AG04450 (cell line): ENCODE measurements at regions not wholly inside any gene's neighbourhood (a gene's known extent, or its start where the extent isn't known, plus 50 kb on each side); places are given as distances from the start of the nearest gene placed in this dataset.
"Not testable (repeated sequence)": the region's sequence is repeated elsewhere in the genome, so short reads cannot be mapped to it uniquely, and the experiment has no call there.

Source experiments
- CTCF ChIA-PET: fragments of 300-600, 350-600 bp; formaldehyde crosslinking; extraction: SDS; loops from one replicate; lab custom pipeline; 2022; ENCODE audit warnings: antibody characterized with exemption, inconsistent platforms; lab: Charles Lee
- POLR2A ChIA-PET: fragments of 350-600 bp; formaldehyde crosslinking; extraction: SDS; loops from one replicate; lab custom pipeline; 2021; ENCODE audit warnings: antibody characterized with exemption, inconsistent platforms; lab: Yijun Ruan, JAX
- DNase-seq: peaks from one replicate; pipeline ENCODE4 v3.0.0-alpha.2; 2011; ENCODE audit warnings: low read depth, low spot score
- H3K27ac ChIP-seq: one replicate; pipeline ENCODE4 v1.5.1; 2012; ENCODE audit warnings: low read depth, low read length, control low read depth
- H3K27me3 ChIP-seq: one replicate; pipeline ENCODE4 v1.6.0; 2012; ENCODE audit warnings: low read length; ENCODE audit not compliant: control insufficient read depth, insufficient read depth
- H3K4me3 ChIP-seq: 2 replicates; pipeline ENCODE4 v1.5.1; 2011; ENCODE audit warnings: mild to moderate bottlenecking, low read depth, low read length, control low read depth
- H3K9me3 ChIP-seq: 2 replicates; pipeline ENCODE4 v1.5.1; 2012; ENCODE audit warnings: low read length; ENCODE audit not compliant: control insufficient read depth, insufficient read depth
- CTCF ChIP-seq: IDR thresholded peaks from 2 replicates; pipeline ENCODE4 v1.5.1; 2011; ENCODE audit warnings: low read depth, low read length, control low read depth, inconsistent platforms

DNA sequence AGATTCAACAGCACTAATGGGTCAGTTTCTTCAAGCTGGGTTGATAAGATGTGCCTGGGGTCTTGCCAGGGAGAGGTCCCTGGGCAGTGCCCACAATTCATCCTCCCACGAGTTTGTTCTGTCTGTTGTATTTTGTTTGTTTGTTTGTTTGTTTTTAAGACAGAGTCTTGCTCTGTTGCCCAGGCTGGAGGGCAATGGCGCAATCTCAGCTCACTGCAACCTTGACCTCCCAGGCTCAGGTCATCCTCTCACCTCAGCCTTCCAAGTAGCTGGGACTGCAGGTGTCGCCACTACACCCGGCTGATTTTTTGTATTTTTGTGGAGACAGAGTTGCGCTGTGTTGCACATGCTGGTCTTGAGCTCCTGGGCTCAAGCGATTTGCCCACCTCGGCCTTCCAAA, 120.1 kb downstream of the NUFIP1 start:
- ChIA-PET CTCF (no interaction called here), POLR2A (no interaction called here)
- peaks cover 2% of the 10 kb centered on the region for H3K9me3 ChIP-seq
- H3K4me3 ChIP-seq, result no peak overlapping the region
- no peak for TF ChIP-seq CTCF
- H3K27ac ChIP-seq, result no peak overlapping the region
- H3K27me3 ChIP-seq, result no peaks in the 10 kb centered on the region
- no peak for DNase-seq

- ChIA-PET CTCF (no interaction called here), POLR2A (no interaction called here)
- DNase-seq, result no peak
- Histone ChIP-seq H3K4me3 (no peak overlapping the region), H3K27me3 (no peaks in the 10 kb centered on the region), H3K27ac (no peak overlapping the region), H3K9me3 (peaks cover 2% of the 10 kb centered on the region)
- TF ChIP-seq CTCF, result no peak
These were observed 120.9 kb downstream of the NUFIP1 start for GRCh38 chr13:44868397-44868796.

DNA sequence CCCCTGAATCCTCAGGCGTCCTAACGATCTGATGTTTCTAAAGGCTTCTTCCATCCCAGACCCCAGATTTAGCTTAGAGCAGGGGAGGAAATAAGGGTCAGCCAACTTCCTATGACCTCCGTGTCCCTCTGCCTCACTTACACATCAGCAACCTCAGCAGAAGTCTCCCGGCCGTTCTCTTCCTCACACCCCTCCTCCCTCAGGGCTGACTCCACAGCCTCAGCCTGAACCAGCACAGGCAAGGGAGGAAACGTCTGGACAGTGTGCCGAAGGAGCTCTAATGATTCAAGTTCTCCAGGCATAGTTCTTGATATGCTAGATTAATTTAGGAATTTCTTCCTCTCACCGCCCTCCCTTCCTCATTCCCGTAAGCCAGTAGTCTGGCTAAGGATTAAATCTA, 121.4 kb downstream of the NUFIP1 start:
- no peak overlapping the region for H3K4me3 ChIP-seq
- CTCF ChIA-PET, result no interaction called here
- POLR2A ChIA-PET, result no interaction called here
- no peak for TF ChIP-seq CTCF
- H3K27me3 ChIP-seq, result no peaks in the 10 kb centered on the region
- no peak for DNase-seq
- peaks cover 2% of the 10 kb centered on the region for H3K9me3 ChIP-seq
- H3K27ac ChIP-seq, result no peak overlapping the region

DNA sequence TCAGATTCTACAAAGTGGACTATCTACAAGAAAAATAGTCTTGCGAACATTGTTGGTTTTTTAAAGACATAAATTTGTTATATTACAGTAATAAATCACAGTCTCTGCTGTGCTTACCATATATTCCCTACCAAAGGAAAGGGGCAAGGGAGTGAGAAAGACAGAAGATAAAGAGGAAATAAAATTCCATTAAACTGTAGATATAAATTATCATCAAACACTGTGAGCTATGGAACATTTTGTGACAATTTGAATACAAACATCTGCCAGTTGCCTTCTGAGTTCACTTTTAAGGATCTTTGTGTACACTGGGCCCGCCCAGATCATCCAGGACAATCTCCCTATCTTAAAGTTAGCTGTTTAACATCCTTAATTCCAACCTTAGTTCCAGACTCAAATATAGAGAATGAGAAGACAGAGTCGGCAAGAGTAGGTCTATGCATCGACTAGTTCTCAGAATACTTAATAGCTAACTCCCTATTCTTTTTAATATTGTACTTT, 122.8 kb downstream of the NUFIP1 start:
- ChIA-PET CTCF (no interaction called here), POLR2A (no interaction called here)
- Histone ChIP-seq H3K27ac (no peak overlapping the region), H3K27me3 (no peaks in the 10 kb centered on the region), H3K9me3 (peaks cover 2% of the 10 kb centered on the region; the same call in 1 of the 2 replicates), H3K4me3 (no peak overlapping the region)
- no peak for TF ChIP-seq CTCF
- DNase-seq, result no peak

GRCh38 chr13:44865722-44866410, 123.4 kb downstream of the NUFIP1 start:
- H3K27me3 ChIP-seq, result no peaks in the 10 kb centered on the region
- no peak overlapping the region for H3K4me3 ChIP-seq
- H3K27ac ChIP-seq, result no peak overlapping the region
- POLR2A ChIA-PET, result no interaction called here
- peaks cover 2% of the 10 kb centered on the region; the same call in 1 of the 2 replicates for H3K9me3 ChIP-seq
- DNase-seq, result no peak
- CTCF ChIA-PET, result no interaction called here
- TF ChIP-seq CTCF, result no peak

- H3K27ac ChIP-seq, POLR2A ChIA-PET, H3K9me3 ChIP-seq, DNase-seq, CTCF ChIA-PET, H3K4me3 ChIP-seq, H3K27me3 ChIP-seq: not testable (repeated sequence)
These were observed 125.6 kb downstream of the NUFIP1 start for GRCh38 chr13:44863641-44864040.
